ENCODE measurements at regions not wholly inside any gene's neighbourhood (a gene's known extent, or its start where the extent isn't known, plus 50 kb on each side); places are given as distances from the start of the nearest gene placed in this dataset.

GRCh38 chr2:122478771-122479170 lies 723.3 kb downstream of the TSN start:
- Histone ChIP-seq H3K4me3 (ENCODE audit: low read depth in 1 of 3, low read length in 3 of 3) (no peak overlapping the region), H3K4me1 (ENCODE audit: control insufficient read depth in 3 of 3, insufficient read depth in 2 of 3, low read depth in 1 of 3, low read length in 2 of 3) (no peaks in the 10 kb centered on the region), H3K9me3 (ENCODE audit: control insufficient read depth in 2 of 2, insufficient read depth in 1 of 2, low read depth in 1 of 2, low read length in 1 of 2) (no peaks in the 10 kb centered on the region), H3K27ac (ENCODE audit: low read depth in 1 of 3, low read length in 2 of 3) (no peak overlapping the region), H3K27me3 (ENCODE audit: control insufficient read depth in 3 of 3, insufficient read depth in 3 of 3, low read length in 3 of 3) (no peaks in the 10 kb centered on the region), H3K36me3 (ENCODE audit: control insufficient read depth in 3 of 3, insufficient read depth in 2 of 3, low read depth in 1 of 3, low read length in 3 of 3) (no peaks in the 10 kb centered on the region)
- no peak for FAIRE-seq
- no peak for DNase-seq
- WGBS, 3 donors: 40 to 46% (median 43%) methylated on average over 2 of the region's 2 CpGs

- DNase-seq (no peak), FAIRE-seq (no peak)
- 66 to 82% (median 75%) methylated on average over 6 of the region's 6 CpGs for WGBS, 3 donors
- no peaks in the 10 kb centered on the region for H3K36me3 ChIP-seq (ENCODE audit: control insufficient read depth in 3 of 3, insufficient read depth in 2 of 3, low read depth in 1 of 3, low read length in 3 of 3)
- no peak overlapping the region for H3K4me3 ChIP-seq (ENCODE audit: low read depth in 1 of 3, low read length in 3 of 3)
- H3K9me3 ChIP-seq (ENCODE audit: control insufficient read depth in 2 of 2, insufficient read depth in 1 of 2, low read depth in 1 of 2, low read length in 1 of 2): no peaks in the 10 kb centered on the region
- H3K27ac ChIP-seq (ENCODE audit: low read depth in 1 of 3, low read length in 2 of 3): no peak overlapping the region
- no peaks in the 10 kb centered on the region for H3K4me1 ChIP-seq (ENCODE audit: control insufficient read depth in 3 of 3, insufficient read depth in 2 of 3, low read depth in 1 of 3, low read length in 2 of 3)
- no peaks in the 10 kb centered on the region for H3K27me3 ChIP-seq (ENCODE audit: control insufficient read depth in 3 of 3, insufficient read depth in 3 of 3, low read length in 3 of 3)
These were observed 725.2 kb downstream of the TSN start for GRCh38 chr2:122480501-122481243.

- no peak overlapping the region for H3K4me3 ChIP-seq (ENCODE audit: low read depth in 1 of 3, low read length in 3 of 3)
- no peak overlapping the region for H3K27ac ChIP-seq (ENCODE audit: low read depth in 1 of 3, low read length in 2 of 3)
- no peaks in the 10 kb centered on the region for H3K27me3 ChIP-seq (ENCODE audit: control insufficient read depth in 3 of 3, insufficient read depth in 3 of 3, low read length in 3 of 3)
- no peaks in the 10 kb centered on the region for H3K36me3 ChIP-seq (ENCODE audit: control insufficient read depth in 3 of 3, insufficient read depth in 2 of 3, low read depth in 1 of 3, low read length in 3 of 3)
- DNase-seq: no peak
- WGBS, 3 donors: 63 to 93% (median 86%) methylated on average over 2 of the region's 2 CpGs
- H3K4me1 ChIP-seq (ENCODE audit: control insufficient read depth in 3 of 3, insufficient read depth in 2 of 3, low read depth in 1 of 3, low read length in 2 of 3): no peaks in the 10 kb centered on the region
- no peak for FAIRE-seq
- no peaks in the 10 kb centered on the region for H3K9me3 ChIP-seq (ENCODE audit: control insufficient read depth in 2 of 2, insufficient read depth in 1 of 2, low read depth in 1 of 2, low read length in 1 of 2)
These were observed 725.8 kb downstream of the TSN start for GRCh38 chr2:122481244-122481622.

DNA sequence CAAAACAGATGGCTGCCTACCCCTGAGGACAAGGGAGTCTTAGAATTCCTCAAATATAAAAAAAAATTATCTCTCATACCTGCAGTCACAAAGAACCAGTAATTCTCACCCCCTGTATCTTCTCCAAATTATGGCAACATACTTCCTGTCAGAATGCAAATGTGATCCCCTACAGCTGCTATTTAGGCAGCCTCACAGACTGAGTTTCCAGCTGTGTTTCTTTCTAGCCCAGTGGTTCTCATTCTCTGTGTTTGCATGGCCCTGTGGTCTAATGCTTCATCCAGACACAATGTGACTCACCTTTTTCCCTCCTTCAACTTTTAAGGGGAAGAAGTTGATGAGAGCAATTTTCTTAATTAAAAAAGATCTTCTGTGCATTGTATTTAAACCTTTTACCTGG lies 726.3 kb downstream of the TSN start:
- no peaks in the 10 kb centered on the region for H3K9me3 ChIP-seq (ENCODE audit: control insufficient read depth in 2 of 2, insufficient read depth in 1 of 2, low read depth in 1 of 2, low read length in 1 of 2)
- H3K4me3 ChIP-seq (ENCODE audit: low read depth in 1 of 3, low read length in 3 of 3): no peak overlapping the region
- H3K4me1 ChIP-seq (ENCODE audit: control insufficient read depth in 3 of 3, insufficient read depth in 2 of 3, low read depth in 1 of 3, low read length in 2 of 3): no peaks in the 10 kb centered on the region
- H3K27me3 ChIP-seq (ENCODE audit: control insufficient read depth in 3 of 3, insufficient read depth in 3 of 3, low read length in 3 of 3): no peaks in the 10 kb centered on the region
- H3K36me3 ChIP-seq (ENCODE audit: control insufficient read depth in 3 of 3, insufficient read depth in 2 of 3, low read depth in 1 of 3, low read length in 3 of 3): no peaks in the 10 kb centered on the region
- DNase-seq (no peak), FAIRE-seq (no peak)
- no peak overlapping the region for H3K27ac ChIP-seq (ENCODE audit: low read depth in 1 of 3, low read length in 2 of 3)

DNA sequence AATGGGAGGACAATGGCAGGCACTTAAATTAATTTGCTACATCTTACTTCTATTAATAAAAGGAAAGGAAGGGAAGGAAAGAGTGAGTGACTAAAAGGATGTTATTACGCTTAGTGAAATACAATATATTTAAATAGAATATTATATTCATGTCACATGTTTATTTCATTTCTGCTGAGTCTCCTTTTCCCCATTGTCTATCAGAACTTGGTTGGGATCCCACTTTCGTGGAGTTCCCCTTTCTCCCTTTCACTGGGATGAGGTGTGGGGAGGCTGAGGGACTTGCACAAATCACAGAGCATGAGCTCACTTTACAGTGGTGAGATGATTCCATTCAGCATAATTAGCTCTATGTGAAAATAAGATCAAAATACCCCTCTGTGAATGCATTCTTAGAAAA lies 730.6 kb downstream of the TSN start:
- Histone ChIP-seq H3K27me3 (ENCODE audit: control insufficient read depth in 3 of 3, insufficient read depth in 3 of 3, low read length in 3 of 3) (peaks cover 0 to 1% (median 0%) of the 10 kb centered on the region in 3 donors), H3K9me3 (ENCODE audit: control insufficient read depth in 2 of 2, insufficient read depth in 1 of 2, low read depth in 1 of 2, low read length in 1 of 2) (no peaks in the 10 kb centered on the region), H3K4me1 (ENCODE audit: control insufficient read depth in 3 of 3, insufficient read depth in 2 of 3, low read depth in 1 of 3, low read length in 2 of 3) (no peaks in the 10 kb centered on the region), H3K27ac (ENCODE audit: low read depth in 1 of 3, low read length in 2 of 3) (no peak overlapping the region), H3K36me3 (ENCODE audit: control insufficient read depth in 3 of 3, insufficient read depth in 2 of 3, low read depth in 1 of 3, low read length in 3 of 3) (no peaks in the 10 kb centered on the region), H3K4me3 (ENCODE audit: low read depth in 1 of 3, low read length in 3 of 3) (no peak overlapping the region)
- FAIRE-seq: no peak
- no peak for DNase-seq
- 64 to 67% (median 64%) methylated on average over 2 of the region's 2 CpGs for WGBS, 3 donors

DNA sequence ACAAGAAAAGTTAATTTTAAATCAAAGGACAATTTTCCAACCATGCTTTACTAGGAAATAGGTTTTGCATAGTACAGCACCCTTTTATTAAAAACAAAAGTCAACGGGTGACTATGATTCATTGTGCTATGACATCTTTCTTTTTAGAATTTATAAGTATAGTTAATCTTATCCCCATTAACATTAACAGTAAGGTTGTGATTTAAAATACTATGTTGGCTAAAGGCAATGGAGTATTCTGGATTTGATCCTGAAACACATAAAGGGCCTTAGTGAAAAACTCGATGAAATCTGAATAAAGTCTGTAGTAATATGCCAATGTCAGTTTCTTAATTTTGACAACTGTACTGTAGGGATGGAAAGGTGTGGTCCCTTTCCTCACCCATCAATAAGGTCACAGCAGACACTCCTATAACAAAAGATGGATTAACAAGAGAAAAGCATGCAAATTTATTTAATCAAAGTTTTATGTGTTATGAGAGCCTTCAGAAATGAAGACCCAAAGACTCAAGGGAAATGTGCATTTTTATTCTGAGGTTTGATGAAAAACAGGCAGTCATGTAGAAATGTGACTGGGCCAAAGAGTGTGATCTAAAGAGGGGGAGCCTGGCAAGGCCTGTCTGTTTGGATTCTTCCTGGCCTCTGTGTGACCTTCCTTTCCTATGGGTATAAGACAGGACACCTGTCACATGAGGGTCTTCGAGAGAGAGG lies 731.4 kb downstream of the TSN start:
- Histone ChIP-seq H3K4me3 (ENCODE audit: low read depth in 1 of 3, low read length in 3 of 3) (no peak overlapping the region), H3K27ac (ENCODE audit: low read depth in 1 of 3, low read length in 2 of 3) (no peak overlapping the region), H3K27me3 (ENCODE audit: control insufficient read depth in 3 of 3, insufficient read depth in 3 of 3, low read length in 3 of 3) (peaks cover 0 to 2% (median 0%) of the 10 kb centered on the region in 3 donors), H3K9me3 (ENCODE audit: control insufficient read depth in 2 of 2, insufficient read depth in 1 of 2, low read depth in 1 of 2, low read length in 1 of 2) (no peaks in the 10 kb centered on the region), H3K36me3 (ENCODE audit: control insufficient read depth in 3 of 3, insufficient read depth in 2 of 3, low read depth in 1 of 3, low read length in 3 of 3) (no peaks in the 10 kb centered on the region), H3K4me1 (ENCODE audit: control insufficient read depth in 3 of 3, insufficient read depth in 2 of 3, low read depth in 1 of 3, low read length in 2 of 3) (no peaks in the 10 kb centered on the region)
- DNase-seq (no peak), FAIRE-seq (no peak)
- 69 to 75% (median 75%) methylated on average over 3 of the region's 3 CpGs for WGBS, 3 donors

- DNase-seq (no peak), FAIRE-seq (no peak)
- H3K9me3 ChIP-seq (ENCODE audit: control insufficient read depth in 2 of 2, insufficient read depth in 1 of 2, low read depth in 1 of 2, low read length in 1 of 2): no peaks in the 10 kb centered on the region
- no peaks in the 10 kb centered on the region for H3K36me3 ChIP-seq (ENCODE audit: control insufficient read depth in 3 of 3, insufficient read depth in 2 of 3, low read depth in 1 of 3, low read length in 3 of 3)
- no peak overlapping the region for H3K4me3 ChIP-seq (ENCODE audit: low read depth in 1 of 3, low read length in 3 of 3)
- H3K27me3 ChIP-seq (ENCODE audit: control insufficient read depth in 3 of 3, insufficient read depth in 3 of 3, low read length in 3 of 3): peaks cover 0 to 2% (median 0%) of the 10 kb centered on the region in 3 donors
- H3K4me1 ChIP-seq (ENCODE audit: control insufficient read depth in 3 of 3, insufficient read depth in 2 of 3, low read depth in 1 of 3, low read length in 2 of 3): no peaks in the 10 kb centered on the region
- 77 to 81% (median 79%) methylated on average over 2 of the region's 2 CpGs for WGBS, 3 donors
- no peak overlapping the region for H3K27ac ChIP-seq (ENCODE audit: low read depth in 1 of 3, low read length in 2 of 3)
These were observed 735.6 kb downstream of the TSN start for GRCh38 chr2:122491011-122491410.

GRCh38 chr2:122500316-122501105 lies 745.1 kb downstream of the TSN start:
- no peak for DNase-seq
- H3K27ac ChIP-seq (ENCODE audit: low read depth in 1 of 3, low read length in 2 of 3): no peak overlapping the region
- H3K36me3 ChIP-seq (ENCODE audit: control insufficient read depth in 3 of 3, insufficient read depth in 2 of 3, low read depth in 1 of 3, low read length in 3 of 3): no peaks in the 10 kb centered on the region
- H3K4me1 ChIP-seq (ENCODE audit: control insufficient read depth in 3 of 3, insufficient read depth in 2 of 3, low read depth in 1 of 3, low read length in 2 of 3): no peaks in the 10 kb centered on the region
- FAIRE-seq: no peak
- no peak overlapping the region for H3K4me3 ChIP-seq (ENCODE audit: low read depth in 1 of 3, low read length in 3 of 3)
- no peaks in the 10 kb centered on the region for H3K9me3 ChIP-seq (ENCODE audit: control insufficient read depth in 2 of 2, insufficient read depth in 1 of 2, low read depth in 1 of 2, low read length in 1 of 2)
- H3K27me3 ChIP-seq (ENCODE audit: control insufficient read depth in 3 of 3, insufficient read depth in 3 of 3, low read length in 3 of 3): no peaks in the 10 kb centered on the region
- 76 to 86% (median 84%) methylated on average over 1 of the region's 1 CpG for WGBS, 3 donors
